ENCODE measurements at regions not wholly inside any gene's neighbourhood (a gene's known extent, or its start where the extent isn't known, plus 50 kb on each side); places are given as distances from the start of the nearest gene placed in this dataset.

GRCh38 chr6:112906726-112907125 is 559.6 kb downstream of the RFPL4B start (continued):
- TF ChIP-seq, protein P1, sequence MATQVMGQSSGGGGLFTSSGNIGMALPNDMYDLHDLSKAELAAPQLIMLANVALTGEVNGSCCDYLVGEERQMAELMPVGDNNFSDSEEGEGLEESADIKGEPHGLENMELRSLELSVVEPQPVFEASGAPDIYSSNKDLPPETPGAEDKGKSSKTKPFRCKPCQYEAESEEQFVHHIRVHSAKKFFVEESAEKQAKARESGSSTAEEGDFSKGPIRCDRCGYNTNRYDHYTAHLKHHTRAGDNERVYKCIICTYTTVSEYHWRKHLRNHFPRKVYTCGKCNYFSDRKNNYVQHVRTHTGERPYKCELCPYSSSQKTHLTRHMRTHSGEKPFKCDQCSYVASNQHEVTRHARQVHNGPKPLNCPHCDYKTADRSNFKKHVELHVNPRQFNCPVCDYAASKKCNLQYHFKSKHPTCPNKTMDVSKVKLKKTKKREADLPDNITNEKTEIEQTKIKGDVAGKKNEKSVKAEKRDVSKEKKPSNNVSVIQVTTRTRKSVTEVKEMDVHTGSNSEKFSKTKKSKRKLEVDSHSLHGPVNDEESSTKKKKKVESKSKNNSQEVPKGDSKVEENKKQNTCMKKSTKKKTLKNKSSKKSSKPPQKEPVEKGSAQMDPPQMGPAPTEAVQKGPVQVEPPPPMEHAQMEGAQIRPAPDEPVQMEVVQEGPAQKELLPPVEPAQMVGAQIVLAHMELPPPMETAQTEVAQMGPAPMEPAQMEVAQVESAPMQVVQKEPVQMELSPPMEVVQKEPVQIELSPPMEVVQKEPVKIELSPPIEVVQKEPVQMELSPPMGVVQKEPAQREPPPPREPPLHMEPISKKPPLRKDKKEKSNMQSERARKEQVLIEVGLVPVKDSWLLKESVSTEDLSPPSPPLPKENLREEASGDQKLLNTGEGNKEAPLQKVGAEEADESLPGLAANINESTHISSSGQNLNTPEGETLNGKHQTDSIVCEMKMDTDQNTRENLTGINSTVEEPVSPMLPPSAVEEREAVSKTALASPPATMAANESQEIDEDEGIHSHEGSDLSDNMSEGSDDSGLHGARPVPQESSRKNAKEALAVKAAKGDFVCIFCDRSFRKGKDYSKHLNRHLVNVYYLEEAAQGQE (IDR thresholded peaks at IDR 0.05; ENCODE audit: low read depth), result no peak
- TF ChIP-seq JUND (IDR thresholded peaks at IDR 0.05) (no peak), RAD21 (IDR thresholded peaks at IDR 0.05; ENCODE audit: low read depth) (no peak), EGR1 (IDR thresholded peaks at IDR 0.05; ENCODE audit: low read depth) (no peak), ZNF274 (IDR thresholded peaks at IDR 0.05; ENCODE audit: low read depth, low read length) (no peak), POLR2AphosphoS5 (IDR thresholded peaks at IDR 0.05; ENCODE audit: low read depth, low read length) (no peak), ZBTB33 (IDR thresholded peaks at IDR 0.05; ENCODE audit: extremely low read depth, insufficient replicate concordance, low read length) (no peak)

DNA sequence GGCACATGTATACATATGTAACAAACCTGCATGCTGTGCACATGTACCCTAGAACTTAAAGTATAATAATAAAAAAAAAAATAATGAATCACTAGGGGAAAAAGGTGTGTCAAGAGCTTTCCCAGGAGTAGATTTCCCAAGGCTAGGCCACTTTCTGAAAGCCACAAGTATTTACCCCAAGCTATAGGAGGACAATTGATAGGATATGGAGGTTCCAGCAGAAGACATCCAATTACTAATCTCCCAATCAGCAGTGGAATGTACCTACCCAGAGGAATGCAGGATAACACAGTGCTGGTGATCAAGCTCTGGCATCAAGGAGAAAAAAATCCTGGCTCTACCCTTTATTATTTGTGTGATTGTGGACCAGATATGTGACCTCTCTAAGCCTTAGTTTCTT is 562.7 kb downstream of the RFPL4B start:
- ATAC-seq, result no peak
- Histone ChIP-seq H3K4me2 (ENCODE audit: low read length) (no peak overlapping the region), H3K4me1 (ENCODE audit: control insufficient read depth in 1 of 2, insufficient read depth in 2 of 2, low read length in 2 of 2) (no peaks in the 10 kb centered on the region), H3K27me3 (ENCODE audit: insufficient read depth, low read length) (no peaks in the 10 kb centered on the region), H3K4me3 (replicated peaks in 1 of 2; ENCODE audit: low read depth in 1 of 2, low read length in 2 of 2) (no peak overlapping the region), H3K79me2 (ENCODE audit: insufficient read depth, low read length) (no peaks in the 10 kb centered on the region), H3K9ac (ENCODE audit: low read length) (no peak overlapping the region), H3K36me3 (ENCODE audit: control insufficient read depth in 1 of 2, insufficient read depth in 2 of 2, low read length in 2 of 2) (no peaks in the 10 kb centered on the region), H2AFZ (ENCODE audit: low read depth, low read length, poor library complexity, severe bottlenecking) (no peak overlapping the region), H3K9me3 (ENCODE audit: control insufficient read depth in 1 of 2, insufficient read depth in 1 of 2, low read depth in 1 of 2, low read length in 2 of 2) (no peaks in the 10 kb centered on the region), H4K20me1 (ENCODE audit: insufficient read depth) (no peaks in the 10 kb centered on the region), H3K9me2 (ENCODE audit: insufficient read depth) (no peaks in the 10 kb centered on the region), H3K27ac (ENCODE audit: low read depth, low read length) (no peak overlapping the region)
- ChIA-PET POLR2A (no interaction called here), CTCF (no interaction called here), RAD21 (ENCODE audit: low non-redundant PET in 1 of 2, low total read pairs in 2 of 2, uncharacterized antibody in 2 of 2, unreplicated experiment in 2 of 2) (no interaction called here)
- no peak for DNase-seq (ENCODE audit: low read depth, low spot score)
- TF ChIP-seq POLR2A (IDR thresholded peaks at IDR 0.05; ENCODE audit: borderline replicate concordance, extremely low read depth, insufficient read depth, insufficient read length), result no peak
- no peak for TF ChIP-seq EZH2 (IDR thresholded peaks at IDR 0.05)
- no peak for TF ChIP-seq ZNF274 (IDR thresholded peaks at IDR 0.05; ENCODE audit: low read depth, low read length)
- no peak for TF ChIP-seq JUND (IDR thresholded peaks at IDR 0.05)
- no peak for TF ChIP-seq SIN3A (IDR thresholded peaks at IDR 0.05; ENCODE audit: low read depth)
- TF ChIP-seq SP1 (IDR thresholded peaks at IDR 0.05; ENCODE audit: low read depth), result no peak
- TF ChIP-seq CBX3 (IDR thresholded peaks at IDR 0.05; ENCODE audit: low read depth), result no peak
- no peak for TF ChIP-seq EGR1 (IDR thresholded peaks at IDR 0.05; ENCODE audit: low read depth)
- no peak for TF ChIP-seq FOSL1 (IDR thresholded peaks at IDR 0.05; ENCODE audit: low read depth)
- no peak for TF ChIP-seq RAD21 (IDR thresholded peaks at IDR 0.05; ENCODE audit: low read depth)
- TF ChIP-seq SRF (IDR thresholded peaks at IDR 0.05; ENCODE audit: low read depth), result no peak
- no peak for TF ChIP-seq ATF3 (IDR thresholded peaks at IDR 0.05)
- TF ChIP-seq, protein P1 (IDR thresholded peaks at IDR 0.05; ENCODE audit: low read depth), result no peak
- no TSS peak for BruUV-seq (replicated peaks)
- intact Hi-C loops (cut with micrococcal nuclease), result no loop called here
